ENCODE measurements at regions not wholly inside any gene's neighbourhood (a gene's known extent, or its start where the extent isn't known, plus 50 kb on each side); places are given as distances from the start of the nearest gene placed in this dataset.

- ATAC-seq (replicated peaks; ENCODE audit: extremely low read depth, poor library complexity, severe bottlenecking) (no peak), DNase-seq (ENCODE audit: low spot score in 2 of 2) (no peak)
- Mint-ChIP-seq H3K36me3 (ENCODE audit: insufficient read depth) (peaks cover 3% of the 10 kb centered on the region), H3K4me3 (no peak overlapping the region), H3K4me1 (peaks cover 5% of the 10 kb centered on the region), H3K27ac (ENCODE audit: low read depth) (no peak overlapping the region), H3K27me3 (peaks cover 73% of the 10 kb centered on the region), H3K9me3 (no peaks in the 10 kb centered on the region)
Observed at GRCh38 chr22:44583061-44583760, 85.2 kb upstream of the RTL6 start.

- DNase-seq (ENCODE audit: low spot score in 2 of 2) = no peak
- Mint-ChIP-seq H3K9me3 (no peaks in the 10 kb centered on the region), H3K27me3 (peaks cover 72% of the 10 kb centered on the region), H3K4me3 (no peak overlapping the region), H3K4me1 (peaks cover 5% of the 10 kb centered on the region), H3K36me3 (ENCODE audit: insufficient read depth) (peaks cover 3% of the 10 kb centered on the region), H3K27ac (ENCODE audit: low read depth) (no peak overlapping the region)
- ATAC-seq (replicated peaks; ENCODE audit: extremely low read depth, poor library complexity, severe bottlenecking) = no peak
Observed at GRCh38 chr22:44582016-44582415, 84.0 kb upstream of the RTL6 start.

- Mint-ChIP-seq H3K27me3 (peaks cover 72% of the 10 kb centered on the region), H3K27ac (ENCODE audit: low read depth) (no peak overlapping the region), H3K4me1 (peaks cover 1% of the 10 kb centered on the region), H3K9me3 (no peaks in the 10 kb centered on the region), H3K4me3 (no peak overlapping the region), H3K36me3 (ENCODE audit: insufficient read depth) (peaks cover 3% of the 10 kb centered on the region)
- DNase-seq (ENCODE audit: low spot score in 2 of 2) (no peak), ATAC-seq (replicated peaks; ENCODE audit: extremely low read depth, poor library complexity, severe bottlenecking) (no peak)
Observed at GRCh38 chr22:44581096-44581435, 83.0 kb upstream of the RTL6 start.

- no peaks in the 10 kb centered on the region for H3K9me3 Mint-ChIP-seq
- H3K27ac Mint-ChIP-seq (ENCODE audit: low read depth) = no peak overlapping the region
- DNase-seq (ENCODE audit: low spot score in 2 of 2) = no peak
- no peak overlapping the region for H3K4me3 Mint-ChIP-seq
- no peaks in the 10 kb centered on the region for H3K4me1 Mint-ChIP-seq
- peaks cover 3% of the 10 kb centered on the region for H3K36me3 Mint-ChIP-seq (ENCODE audit: insufficient read depth)
- peaks cover 72% of the 10 kb centered on the region for H3K27me3 Mint-ChIP-seq
- ATAC-seq (replicated peaks; ENCODE audit: extremely low read depth, poor library complexity, severe bottlenecking) = no peak
Observed at GRCh38 chr22:44580176-44581095, 82.4 kb upstream of the RTL6 start.

GRCh38 chr22:44578516-44579230 is 80.6 kb upstream of the RTL6 start:
- peaks cover 72% of the 10 kb centered on the region for H3K27me3 Mint-ChIP-seq
- H3K9me3 Mint-ChIP-seq = no peaks in the 10 kb centered on the region
- H3K4me1 Mint-ChIP-seq = no peaks in the 10 kb centered on the region
- H3K36me3 Mint-ChIP-seq (ENCODE audit: insufficient read depth) = peaks cover 3% of the 10 kb centered on the region
- no peak overlapping the region for H3K27ac Mint-ChIP-seq (ENCODE audit: low read depth)
- no peak overlapping the region for H3K4me3 Mint-ChIP-seq
- ATAC-seq (replicated peaks; ENCODE audit: extremely low read depth, poor library complexity, severe bottlenecking) (no peak), DNase-seq (ENCODE audit: low spot score in 2 of 2) (no peak)

- Mint-ChIP-seq H3K27me3 (peaks cover 68% of the 10 kb centered on the region), H3K27ac (ENCODE audit: low read depth) (no peak overlapping the region), H3K4me3 (no peak overlapping the region), H3K36me3 (ENCODE audit: insufficient read depth) (peaks cover 3% of the 10 kb centered on the region), H3K9me3 (no peaks in the 10 kb centered on the region), H3K4me1 (no peaks in the 10 kb centered on the region)
- DNase-seq (ENCODE audit: low spot score in 2 of 2) = no peak
- ATAC-seq (replicated peaks; ENCODE audit: extremely low read depth, poor library complexity, severe bottlenecking) = no peak
Observed at GRCh38 chr22:44578110-44578457, 80.1 kb upstream of the RTL6 start.

GRCh38 chr22:44577391-44578109 is 79.5 kb upstream of the RTL6 start:
- ATAC-seq (replicated peaks; ENCODE audit: extremely low read depth, poor library complexity, severe bottlenecking) = no peak
- no peak for DNase-seq (ENCODE audit: low spot score in 2 of 2)
- H3K36me3 Mint-ChIP-seq (ENCODE audit: insufficient read depth) = peaks cover 3% of the 10 kb centered on the region
- H3K9me3 Mint-ChIP-seq = no peaks in the 10 kb centered on the region
- H3K27me3 Mint-ChIP-seq = peaks cover 63% of the 10 kb centered on the region
- H3K27ac Mint-ChIP-seq (ENCODE audit: low read depth) = no peak overlapping the region
- H3K4me3 Mint-ChIP-seq = no peak overlapping the region
- H3K4me1 Mint-ChIP-seq = no peaks in the 10 kb centered on the region

GRCh38 chr22:44576311-44577260 is 78.6 kb upstream of the RTL6 start:
- H3K36me3 Mint-ChIP-seq (ENCODE audit: insufficient read depth) = peaks cover 3% of the 10 kb centered on the region
- DNase-seq (ENCODE audit: low spot score in 2 of 2) (no peak), ATAC-seq (replicated peaks; ENCODE audit: extremely low read depth, poor library complexity, severe bottlenecking) (no peak)
- no peaks in the 10 kb centered on the region for H3K9me3 Mint-ChIP-seq
- peaks cover 58% of the 10 kb centered on the region for H3K27me3 Mint-ChIP-seq
- H3K27ac Mint-ChIP-seq (ENCODE audit: low read depth) = no peak overlapping the region
- no peak overlapping the region for H3K4me3 Mint-ChIP-seq
- no peaks in the 10 kb centered on the region for H3K4me1 Mint-ChIP-seq

GRCh38 chr22:44575381-44576268 is 77.6 kb upstream of the RTL6 start:
- Mint-ChIP-seq H3K36me3 (ENCODE audit: insufficient read depth) (peaks cover 3% of the 10 kb centered on the region), H3K27ac (ENCODE audit: low read depth) (no peak overlapping the region), H3K9me3 (no peaks in the 10 kb centered on the region), H3K4me3 (no peak overlapping the region), H3K27me3 (peaks cover 68% of the 10 kb centered on the region), H3K4me1 (no peaks in the 10 kb centered on the region)
- ATAC-seq (replicated peaks; ENCODE audit: extremely low read depth, poor library complexity, severe bottlenecking) (no peak), DNase-seq (ENCODE audit: low spot score in 2 of 2) (no peak)

GRCh38 chr22:44574640-44575380 is 76.8 kb upstream of the RTL6 start:
- ATAC-seq (replicated peaks; ENCODE audit: extremely low read depth, poor library complexity, severe bottlenecking) = no peak
- no peak for DNase-seq (ENCODE audit: low spot score in 2 of 2)
- peaks cover 73% of the 10 kb centered on the region for H3K27me3 Mint-ChIP-seq
- H3K4me3 Mint-ChIP-seq = no peak overlapping the region
- no peaks in the 10 kb centered on the region for H3K9me3 Mint-ChIP-seq
- H3K4me1 Mint-ChIP-seq = no peaks in the 10 kb centered on the region
- H3K36me3 Mint-ChIP-seq (ENCODE audit: insufficient read depth) = peaks cover 3% of the 10 kb centered on the region
- H3K27ac Mint-ChIP-seq (ENCODE audit: low read depth) = no peak overlapping the region
